GM18505 (cell line): ENCODE measurements at regions not wholly inside any gene's neighbourhood (a gene's known extent, or its start where the extent isn't known, plus 50 kb on each side); places are given as distances from the start of the nearest gene placed in this dataset.
"Not testable (repeated sequence)": the region's sequence is repeated elsewhere in the genome, so short reads cannot be mapped to it uniquely, and the experiment has no call there.

Source experiments
- ATAC-seq: cut with Tn5 transposase; IDR thresholded peaks from one replicate; pipeline ENCODE4 v1.9.1; 2021; ENCODE audit not compliant: unreplicated experiment
- POLR2A ChIP-seq: IDR thresholded peaks from 4 replicates; pipeline ENCODE4 v1.6.1; 2011; ENCODE audit warnings: borderline replicate concordance; ENCODE audit not compliant: insufficient read depth, insufficient read length; ENCODE audit errors: extremely low read depth

- ATAC-seq: no peak
- no peak for TF ChIP-seq POLR2A
Measured at GRCh38 chr15:20310603-20311002, 231.0 kb downstream of the GOLGA6L6 start.

- not testable (repeated sequence) for ATAC-seq
Measured at GRCh38 chr15:20309966-20310365, 231.6 kb downstream of the GOLGA6L6 start.

- ATAC-seq: not testable (repeated sequence)
Measured at GRCh38 chr15:20309395-20309794, 232.2 kb downstream of the GOLGA6L6 start.

GRCh38 chr15:20308027-20308690, 233.4 kb downstream of the GOLGA6L6 start:
- not testable (repeated sequence) for ATAC-seq

- ATAC-seq: not testable (repeated sequence)
Measured at GRCh38 chr15:20307137-20307536, 234.5 kb downstream of the GOLGA6L6 start.

- ATAC-seq: not testable (repeated sequence)
Measured at GRCh38 chr15:20306497-20307106, 235.0 kb downstream of the GOLGA6L6 start.

GRCh38 chr15:20305912-20306311, 235.7 kb downstream of the GOLGA6L6 start:
- ATAC-seq: not testable (repeated sequence)

GRCh38 chr15:20305015-20305465, 236.6 kb downstream of the GOLGA6L6 start:
- ATAC-seq: not testable (repeated sequence)

GRCh38 chr15:20304282-20305014, 237.2 kb downstream of the GOLGA6L6 start:
- not testable (repeated sequence) for ATAC-seq

- not testable (repeated sequence) for ATAC-seq
Measured at GRCh38 chr15:20303248-20304171, 238.1 kb downstream of the GOLGA6L6 start.

- ATAC-seq: not testable (repeated sequence)
Measured at GRCh38 chr15:20302141-20303069, 239.2 kb downstream of the GOLGA6L6 start.

GRCh38 chr15:20301471-20302081, 240.0 kb downstream of the GOLGA6L6 start:
- ATAC-seq: not testable (repeated sequence)

GRCh38 chr15:20301041-20301390, 240.6 kb downstream of the GOLGA6L6 start:
- not testable (repeated sequence) for ATAC-seq

- not testable (repeated sequence) for ATAC-seq
Measured at GRCh38 chr15:20300351-20301040, 241.1 kb downstream of the GOLGA6L6 start.

- not testable (repeated sequence) for ATAC-seq
Measured at GRCh38 chr15:20297603-20298123, 243.9 kb downstream of the GOLGA6L6 start.

- ATAC-seq: not testable (repeated sequence)
Measured at GRCh38 chr15:20296261-20296660, 245.3 kb downstream of the GOLGA6L6 start.
